ENCODE measurements at regions not wholly inside any gene's neighbourhood (a gene's known extent, or its start where the extent isn't known, plus 50 kb on each side); places are given as distances from the start of the nearest gene placed in this dataset.

- DNase-seq = no peak
These were observed 292.2 kb upstream of the NPVF start for GRCh38 chr7:25520516-25520915.

- DNase-seq = no peak
These were observed 292.9 kb upstream of the NPVF start for GRCh38 chr7:25521236-25521635.

GRCh38 chr7:25522727-25523126 is 294.4 kb upstream of the NPVF start:
- peak in 1 of 5 donors; percentile 62 for DNase-seq

- no peak for DNase-seq
These were observed 299.4 kb upstream of the NPVF start for GRCh38 chr7:25527665-25528170.

GRCh38 chr7:25529320-25529719 is 301.0 kb upstream of the NPVF start:
- DNase-seq = no peak

GRCh38 chr7:25536851-25537250 is 308.6 kb upstream of the NPVF start:
- DNase-seq = no peak

- no peak for DNase-seq
These were observed 309.5 kb upstream of the NPVF start for GRCh38 chr7:25537662-25538375.

GRCh38 chr7:25541094-25541821 is 313.0 kb upstream of the NPVF start:
- no peak for DNase-seq

GRCh38 chr7:25541877-25542276 is 313.6 kb upstream of the NPVF start:
- DNase-seq = no peak

- no peak for DNase-seq
These were observed 314.9 kb upstream of the NPVF start for GRCh38 chr7:25543210-25543609.

GRCh38 chr7:25543798-25544197 is 315.5 kb upstream of the NPVF start:
- DNase-seq = no peak

GRCh38 chr7:25544254-25544653 is 316.0 kb upstream of the NPVF start:
- DNase-seq = no peak

- DNase-seq = no peak
These were observed 317.1 kb upstream of the NPVF start for GRCh38 chr7:25545124-25546008.

- no peak for DNase-seq
These were observed 318.0 kb upstream of the NPVF start for GRCh38 chr7:25546306-25546705.

GRCh38 chr7:25549271-25549921 is 321.1 kb upstream of the NPVF start:
- no peak for DNase-seq

- no peak for DNase-seq
These were observed 321.9 kb upstream of the NPVF start for GRCh38 chr7:25550149-25550548.

- no peak for DNase-seq
These were observed 324.7 kb upstream of the NPVF start for GRCh38 chr7:25552998-25553397.

GRCh38 chr7:25553580-25554291 is 325.4 kb upstream of the NPVF start:
- no peak for DNase-seq

- DNase-seq = no peak
These were observed 329.2 kb upstream of the NPVF start for GRCh38 chr7:25557379-25557917.

- DNase-seq = no peak
These were observed 329.6 kb upstream of the NPVF start for GRCh38 chr7:25557930-25558329.

- DNase-seq = no peak
These were observed 330.3 kb upstream of the NPVF start for GRCh38 chr7:25558605-25559004.
